GM19023 (cell line): ENCODE measurements at regions not wholly inside any gene's neighbourhood (a gene's known extent, or its start where the extent isn't known, plus 50 kb on each side); places are given as distances from the start of the nearest gene placed in this dataset.
"Not testable (repeated sequence)": the region's sequence is repeated elsewhere in the genome, so short reads cannot be mapped to it uniquely, and the experiment has no call there.

Source experiments
- ATAC-seq: cut with Tn5 transposase; IDR thresholded peaks from one replicate; pipeline ENCODE4 v1.9.1; 2021; ENCODE audit warnings: mild to moderate bottlenecking, moderate library complexity; ENCODE audit not compliant: unreplicated experiment

- ATAC-seq, result not testable (repeated sequence)
Observed at GRCh38 chr2:47690706-47691325, 92.1 kb upstream of the MSH6 start.

- no peak for ATAC-seq
Observed at GRCh38 chr2:47690132-47690531, 92.8 kb upstream of the MSH6 start.

- peak; percentile 77 for ATAC-seq
Observed at GRCh38 chr2:47689118-47689517, 93.8 kb upstream of the MSH6 start.

GRCh38 chr2:47688561-47688960, 94.4 kb upstream of the MSH6 start:
- ATAC-seq, result peak; percentile 17

GRCh38 chr2:47687856-47688255, 95.1 kb upstream of the MSH6 start:
- ATAC-seq, result no peak

GRCh38 chr2:47686018-47686417, 96.9 kb upstream of the MSH6 start:
- no peak for ATAC-seq

GRCh38 chr2:47682216-47682749, 100.7 kb upstream of the MSH6 start:
- ATAC-seq, result no peak

- ATAC-seq, result no peak
Observed at GRCh38 chr2:47676261-47676926, 105.6 kb upstream of the KCNK12 start.

GRCh38 chr2:47675196-47675825, 104.5 kb upstream of the KCNK12 start:
- ATAC-seq, result no peak

GRCh38 chr2:47666332-47666731, 95.5 kb upstream of the KCNK12 start:
- no peak for ATAC-seq

- ATAC-seq, result no peak
Observed at GRCh38 chr2:47664817-47665216, 94.0 kb upstream of the KCNK12 start.

- ATAC-seq, result no peak
Observed at GRCh38 chr2:47662552-47662951, 91.8 kb upstream of the KCNK12 start.

GRCh38 chr2:47661310-47661709, 90.5 kb upstream of the KCNK12 start:
- ATAC-seq, result no peak

- ATAC-seq, result no peak
Observed at GRCh38 chr2:47660168-47660567, 89.4 kb upstream of the KCNK12 start.

GRCh38 chr2:47658646-47659320, 88.0 kb upstream of the KCNK12 start:
- ATAC-seq, result no peak

- no peak for ATAC-seq
Observed at GRCh38 chr2:47657886-47658489, 87.2 kb upstream of the KCNK12 start.

- ATAC-seq, result no peak
Observed at GRCh38 chr2:47656715-47657600, 86.2 kb upstream of the KCNK12 start.

- no peak for ATAC-seq
Observed at GRCh38 chr2:47655563-47655880, 84.7 kb upstream of the KCNK12 start.

- peak; percentile 81 for ATAC-seq
Observed at GRCh38 chr2:47654790-47655562, 84.2 kb upstream of the KCNK12 start.
